Activated naive CD4-positive, alpha-beta T cell treated with anti-CD3 and anti-CD28 coated beads, Interleukin-2, amount 50 U/mL, for 24 hours (primary cell): ENCODE measurements at regions not wholly inside any gene's neighbourhood (a gene's known extent, or its start where the extent isn't known, plus 50 kb on each side); places are given as distances from the start of the nearest gene placed in this dataset.

ENCODE experiments used
- H3K27ac Mint-ChIP-seq: one replicate; pipeline ENCODE4 v1.8.0; 2021; ENCODE audit warnings: mild to moderate bottlenecking, mixed read lengths
- H3K27me3 Mint-ChIP-seq: one replicate; pipeline ENCODE4 v1.8.0; 2021; ENCODE audit warnings: mixed read lengths
- H3K36me3 Mint-ChIP-seq: one replicate; pipeline ENCODE4 v1.8.0; 2021; ENCODE audit warnings: mixed read lengths
- H3K4me1 Mint-ChIP-seq: one replicate; pipeline ENCODE4 v1.8.0; 2021; ENCODE audit warnings: mixed read lengths
- H3K4me3 Mint-ChIP-seq: one replicate; pipeline ENCODE4 v1.8.0; 2021; ENCODE audit warnings: mild to moderate bottlenecking, mixed read lengths
- H3K9me3 Mint-ChIP-seq: one replicate; pipeline ENCODE4 v1.8.0; 2021; ENCODE audit warnings: mixed read lengths

GRCh38 chr3:127062926-127063325, 80.0 kb downstream of the PLXNA1 start:
- H3K27me3 Mint-ChIP-seq = peaks cover 11% of the 10 kb centered on the region
- H3K9me3 Mint-ChIP-seq = peaks cover 6% of the 10 kb centered on the region
- no peak overlapping the region for H3K4me3 Mint-ChIP-seq

GRCh38 chr3:127063916-127064315, 81.0 kb downstream of the PLXNA1 start:
- H3K9me3 Mint-ChIP-seq = peaks cover 5% of the 10 kb centered on the region
- peaks cover 11% of the 10 kb centered on the region for H3K27me3 Mint-ChIP-seq
- H3K27ac Mint-ChIP-seq = no peak overlapping the region
- no peaks in the 10 kb centered on the region for H3K36me3 Mint-ChIP-seq
- no peak overlapping the region for H3K4me3 Mint-ChIP-seq
- no peaks in the 10 kb centered on the region for H3K4me1 Mint-ChIP-seq

More at GRCh38 chr3:127062926-127063325, 80.0 kb downstream of the PLXNA1 start:
- no peaks in the 10 kb centered on the region for H3K4me1 Mint-ChIP-seq
- no peaks in the 10 kb centered on the region for H3K36me3 Mint-ChIP-seq
- H3K27ac Mint-ChIP-seq = no peak overlapping the region

- Mint-ChIP-seq H3K9me3 (no peaks in the 10 kb centered on the region), H3K4me1 (no peaks in the 10 kb centered on the region), H3K27me3 (peaks cover 11% of the 10 kb centered on the region), H3K27ac (no peak overlapping the region), H3K4me3 (no peak overlapping the region), H3K36me3 (no peaks in the 10 kb centered on the region)
Observed at GRCh38 chr3:127064391-127065137, 81.6 kb downstream of the PLXNA1 start.

GRCh38 chr3:127065138-127065427, 82.2 kb downstream of the PLXNA1 start:
- Mint-ChIP-seq H3K36me3 (no peaks in the 10 kb centered on the region), H3K27me3 (peaks cover 11% of the 10 kb centered on the region), H3K4me3 (no peak overlapping the region), H3K4me1 (no peaks in the 10 kb centered on the region), H3K9me3 (no peaks in the 10 kb centered on the region), H3K27ac (no peak overlapping the region)

GRCh38 chr3:127065561-127066290, 82.8 kb downstream of the PLXNA1 start:
- Mint-ChIP-seq H3K4me3 (no peak overlapping the region), H3K27me3 (peaks cover 11% of the 10 kb centered on the region), H3K4me1 (no peaks in the 10 kb centered on the region), H3K27ac (no peak overlapping the region), H3K9me3 (no peaks in the 10 kb centered on the region), H3K36me3 (no peaks in the 10 kb centered on the region)

GRCh38 chr3:127066635-127067034, 83.7 kb downstream of the PLXNA1 start:
- Mint-ChIP-seq H3K27me3 (peaks cover 12% of the 10 kb centered on the region), H3K9me3 (no peaks in the 10 kb centered on the region), H3K4me3 (no peak overlapping the region), H3K36me3 (no peaks in the 10 kb centered on the region), H3K27ac (no peak overlapping the region), H3K4me1 (no peaks in the 10 kb centered on the region)

- no peak overlapping the region for H3K27ac Mint-ChIP-seq
- H3K9me3 Mint-ChIP-seq = no peaks in the 10 kb centered on the region
- H3K36me3 Mint-ChIP-seq = no peaks in the 10 kb centered on the region
- no peaks in the 10 kb centered on the region for H3K4me1 Mint-ChIP-seq
- no peak overlapping the region for H3K4me3 Mint-ChIP-seq
- H3K27me3 Mint-ChIP-seq = peaks cover 10% of the 10 kb centered on the region
Observed at GRCh38 chr3:127067116-127067910, 84.4 kb downstream of the PLXNA1 start.

- peaks cover 7% of the 10 kb centered on the region for H3K27me3 Mint-ChIP-seq
- H3K36me3 Mint-ChIP-seq = no peaks in the 10 kb centered on the region
- H3K4me3 Mint-ChIP-seq = no peak overlapping the region
- no peak overlapping the region for H3K27ac Mint-ChIP-seq
- no peaks in the 10 kb centered on the region for H3K4me1 Mint-ChIP-seq
- H3K9me3 Mint-ChIP-seq = no peaks in the 10 kb centered on the region
Observed at GRCh38 chr3:127068111-127068810, 85.3 kb downstream of the PLXNA1 start.

- H3K4me3 Mint-ChIP-seq = no peak overlapping the region
- H3K27me3 Mint-ChIP-seq = peaks cover 7% of the 10 kb centered on the region
- no peaks in the 10 kb centered on the region for H3K9me3 Mint-ChIP-seq
- H3K4me1 Mint-ChIP-seq = no peaks in the 10 kb centered on the region
- no peaks in the 10 kb centered on the region for H3K36me3 Mint-ChIP-seq
- H3K27ac Mint-ChIP-seq = no peak overlapping the region
Observed at GRCh38 chr3:127068871-127069270, 86.0 kb downstream of the PLXNA1 start.

- H3K4me3 Mint-ChIP-seq = no peak overlapping the region
- no peak overlapping the region for H3K27ac Mint-ChIP-seq
- H3K36me3 Mint-ChIP-seq = no peaks in the 10 kb centered on the region
- H3K9me3 Mint-ChIP-seq = no peaks in the 10 kb centered on the region
- H3K27me3 Mint-ChIP-seq = peaks cover 7% of the 10 kb centered on the region
- no peaks in the 10 kb centered on the region for H3K4me1 Mint-ChIP-seq
Observed at GRCh38 chr3:127069814-127070440, 87.0 kb downstream of the PLXNA1 start.

- no peaks in the 10 kb centered on the region for H3K4me1 Mint-ChIP-seq
- no peak overlapping the region for H3K4me3 Mint-ChIP-seq
- no peaks in the 10 kb centered on the region for H3K9me3 Mint-ChIP-seq
- H3K27me3 Mint-ChIP-seq = peaks cover 4% of the 10 kb centered on the region
- H3K27ac Mint-ChIP-seq = no peak overlapping the region
- H3K36me3 Mint-ChIP-seq = no peaks in the 10 kb centered on the region
Observed at GRCh38 chr3:127070776-127071175, 87.9 kb downstream of the PLXNA1 start.

GRCh38 chr3:127071597-127072001, 88.7 kb downstream of the PLXNA1 start:
- no peak overlapping the region for H3K27ac Mint-ChIP-seq
- peaks cover 3% of the 10 kb centered on the region for H3K27me3 Mint-ChIP-seq
- H3K36me3 Mint-ChIP-seq = no peaks in the 10 kb centered on the region
- H3K4me3 Mint-ChIP-seq = no peak overlapping the region
- no peaks in the 10 kb centered on the region for H3K4me1 Mint-ChIP-seq
- H3K9me3 Mint-ChIP-seq = no peaks in the 10 kb centered on the region

- H3K36me3 Mint-ChIP-seq = no peaks in the 10 kb centered on the region
- no peaks in the 10 kb centered on the region for H3K9me3 Mint-ChIP-seq
- H3K27me3 Mint-ChIP-seq = peaks cover 3% of the 10 kb centered on the region
- H3K4me3 Mint-ChIP-seq = no peak overlapping the region
- no peak overlapping the region for H3K27ac Mint-ChIP-seq
- no peaks in the 10 kb centered on the region for H3K4me1 Mint-ChIP-seq
Observed at GRCh38 chr3:127072221-127072771, 89.4 kb downstream of the PLXNA1 start.

- Mint-ChIP-seq H3K27ac (no peak overlapping the region), H3K27me3 (peaks cover 1% of the 10 kb centered on the region), H3K36me3 (no peaks in the 10 kb centered on the region), H3K9me3 (no peaks in the 10 kb centered on the region), H3K4me1 (no peaks in the 10 kb centered on the region), H3K4me3 (no peak overlapping the region)
Observed at GRCh38 chr3:127072971-127073783, 90.3 kb downstream of the PLXNA1 start.
